ENCODE measurements at regions not wholly inside any gene's neighbourhood (a gene's known extent, or its start where the extent isn't known, plus 50 kb on each side); places are given as distances from the start of the nearest gene placed in this dataset.

DNA sequence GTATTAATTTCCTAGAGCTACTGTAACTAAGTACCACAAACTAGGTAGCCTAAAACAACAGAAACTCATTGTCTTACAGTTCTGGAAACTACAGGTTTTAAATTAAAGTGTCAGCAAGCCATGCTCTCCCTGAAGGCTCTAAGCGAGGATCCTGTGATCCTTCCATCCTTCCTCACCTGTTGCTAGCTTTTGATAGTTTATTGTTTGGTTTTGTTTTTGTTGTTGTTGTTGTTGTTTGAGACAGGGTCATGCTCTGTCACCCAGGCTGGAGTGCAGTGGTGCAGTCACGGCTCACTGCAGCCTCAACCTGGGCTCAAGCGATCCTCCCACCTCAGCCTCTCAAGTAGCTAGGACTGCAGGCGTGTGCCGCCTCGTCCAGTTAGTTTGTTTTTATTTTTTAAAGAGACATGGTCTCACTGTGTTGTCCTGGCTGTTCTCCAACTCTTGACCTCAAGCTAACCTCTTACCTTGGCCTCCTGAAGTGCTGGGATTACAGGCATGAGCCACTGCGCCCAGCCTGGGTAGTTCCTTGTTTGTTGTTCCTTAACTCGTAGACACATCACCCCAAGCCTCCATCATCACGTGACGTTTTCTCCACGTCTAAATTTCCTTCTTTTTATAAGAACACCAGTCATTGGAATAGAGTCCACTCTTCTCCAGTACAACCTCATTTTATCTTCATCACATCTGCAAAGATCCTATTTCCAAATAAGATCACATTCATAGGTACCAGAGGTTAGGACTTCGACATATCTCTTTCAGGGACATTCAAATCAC lies 109.1 kb downstream of the AKR1D1 start (continued):
- TF ChIP-seq, protein P1, sequence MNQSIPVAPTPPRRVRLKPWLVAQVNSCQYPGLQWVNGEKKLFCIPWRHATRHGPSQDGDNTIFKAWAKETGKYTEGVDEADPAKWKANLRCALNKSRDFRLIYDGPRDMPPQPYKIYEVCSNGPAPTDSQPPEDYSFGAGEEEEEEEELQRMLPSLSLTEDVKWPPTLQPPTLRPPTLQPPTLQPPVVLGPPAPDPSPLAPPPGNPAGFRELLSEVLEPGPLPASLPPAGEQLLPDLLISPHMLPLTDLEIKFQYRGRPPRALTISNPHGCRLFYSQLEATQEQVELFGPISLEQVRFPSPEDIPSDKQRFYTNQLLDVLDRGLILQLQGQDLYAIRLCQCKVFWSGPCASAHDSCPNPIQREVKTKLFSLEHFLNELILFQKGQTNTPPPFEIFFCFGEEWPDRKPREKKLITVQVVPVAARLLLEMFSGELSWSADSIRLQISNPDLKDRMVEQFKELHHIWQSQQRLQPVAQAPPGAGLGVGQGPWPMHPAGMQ (IDR thresholded peaks at IDR 0.05; ENCODE audit: borderline replicate concordance): no peak
- TF ChIP-seq, protein P2, sequence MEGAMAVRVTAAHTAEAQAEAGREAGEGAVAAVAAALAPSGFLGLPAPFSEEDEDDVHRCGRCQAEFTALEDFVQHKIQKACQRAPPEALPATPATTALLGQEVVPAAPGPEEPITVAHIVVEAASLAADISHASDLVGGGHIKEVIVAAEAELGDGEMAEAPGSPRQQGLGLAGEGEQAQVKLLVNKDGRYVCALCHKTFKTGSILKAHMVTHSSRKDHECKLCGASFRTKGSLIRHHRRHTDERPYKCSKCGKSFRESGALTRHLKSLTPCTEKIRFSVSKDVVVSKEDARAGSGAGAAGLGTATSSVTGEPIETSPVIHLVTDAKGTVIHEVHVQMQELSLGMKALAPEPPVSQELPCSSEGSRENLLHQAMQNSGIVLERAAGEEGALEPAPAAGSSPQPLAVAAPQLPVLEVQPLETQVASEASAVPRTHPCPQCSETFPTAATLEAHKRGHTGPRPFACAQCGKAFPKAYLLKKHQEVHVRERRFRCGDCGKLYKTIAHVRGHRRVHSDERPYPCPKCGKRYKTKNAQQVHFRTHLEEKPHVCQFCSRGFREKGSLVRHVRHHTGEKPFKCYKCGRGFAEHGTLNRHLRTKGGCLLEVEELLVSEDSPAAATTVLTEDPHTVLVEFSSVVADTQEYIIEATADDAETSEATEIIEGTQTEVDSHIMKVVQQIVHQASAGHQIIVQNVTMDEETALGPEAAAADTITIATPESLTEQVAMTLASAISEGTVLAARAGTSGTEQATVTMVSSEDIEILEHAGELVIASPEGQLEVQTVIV (IDR thresholded peaks at IDR 0.05; ENCODE audit: borderline replicate concordance, partially characterized antibody): no peak
- TF ChIP-seq, protein P3, sequence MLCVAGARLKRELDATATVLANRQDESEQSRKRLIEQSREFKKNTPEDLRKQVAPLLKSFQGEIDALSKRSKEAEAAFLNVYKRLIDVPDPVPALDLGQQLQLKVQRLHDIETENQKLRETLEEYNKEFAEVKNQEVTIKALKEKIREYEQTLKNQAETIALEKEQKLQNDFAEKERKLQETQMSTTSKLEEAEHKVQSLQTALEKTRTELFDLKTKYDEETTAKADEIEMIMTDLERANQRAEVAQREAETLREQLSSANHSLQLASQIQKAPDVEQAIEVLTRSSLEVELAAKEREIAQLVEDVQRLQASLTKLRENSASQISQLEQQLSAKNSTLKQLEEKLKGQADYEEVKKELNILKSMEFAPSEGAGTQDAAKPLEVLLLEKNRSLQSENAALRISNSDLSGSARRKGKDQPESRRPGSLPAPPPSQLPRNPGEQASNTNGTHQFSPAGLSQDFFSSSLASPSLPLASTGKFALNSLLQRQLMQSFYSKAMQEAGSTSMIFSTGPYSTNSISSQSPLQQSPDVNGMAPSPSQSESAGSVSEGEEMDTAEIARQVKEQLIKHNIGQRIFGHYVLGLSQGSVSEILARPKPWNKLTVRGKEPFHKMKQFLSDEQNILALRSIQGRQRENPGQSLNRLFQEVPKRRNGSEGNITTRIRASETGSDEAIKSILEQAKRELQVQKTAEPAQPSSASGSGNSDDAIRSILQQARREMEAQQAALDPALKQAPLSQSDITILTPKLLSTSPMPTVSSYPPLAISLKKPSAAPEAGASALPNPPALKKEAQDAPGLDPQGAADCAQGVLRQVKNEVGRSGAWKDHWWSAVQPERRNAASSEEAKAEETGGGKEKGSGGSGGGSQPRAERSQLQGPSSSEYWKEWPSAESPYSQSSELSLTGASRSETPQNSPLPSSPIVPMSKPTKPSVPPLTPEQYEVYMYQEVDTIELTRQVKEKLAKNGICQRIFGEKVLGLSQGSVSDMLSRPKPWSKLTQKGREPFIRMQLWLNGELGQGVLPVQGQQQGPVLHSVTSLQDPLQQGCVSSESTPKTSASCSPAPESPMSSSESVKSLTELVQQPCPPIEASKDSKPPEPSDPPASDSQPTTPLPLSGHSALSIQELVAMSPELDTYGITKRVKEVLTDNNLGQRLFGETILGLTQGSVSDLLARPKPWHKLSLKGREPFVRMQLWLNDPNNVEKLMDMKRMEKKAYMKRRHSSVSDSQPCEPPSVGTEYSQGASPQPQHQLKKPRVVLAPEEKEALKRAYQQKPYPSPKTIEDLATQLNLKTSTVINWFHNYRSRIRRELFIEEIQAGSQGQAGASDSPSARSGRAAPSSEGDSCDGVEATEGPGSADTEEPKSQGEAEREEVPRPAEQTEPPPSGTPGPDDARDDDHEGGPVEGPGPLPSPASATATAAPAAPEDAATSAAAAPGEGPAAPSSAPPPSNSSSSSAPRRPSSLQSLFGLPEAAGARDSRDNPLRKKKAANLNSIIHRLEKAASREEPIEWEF (IDR thresholded peaks at IDR 0.05; ENCODE audit: insufficient replicate concordance, low read depth, low read length): no peak
- TF ChIP-seq BCL11A (IDR thresholded peaks at IDR 0.05; ENCODE audit: low read depth, low read length) (no peak), RAD21 (IDR thresholded peaks at IDR 0.05; ENCODE audit: insufficient read depth, low read depth, low read length) (no peak)
